Mucosa of descending colon (tissue), 3 donors: ENCODE measurements at regions not wholly inside any gene's neighbourhood (a gene's known extent, or its start where the extent isn't known, plus 50 kb on each side); places are given as distances from the start of the nearest gene placed in this dataset.
A peak's percentile ranks its signal among the peaks of the same experiment; 100 is the strongest.

Experiments
- ATAC-seq: fragments of 200-7000 bp; cut with Tn5 transposase; one replicate; pipeline ENCODE4 v1.9.1; 2020; ENCODE audit warnings: mild to moderate bottlenecking, moderate library complexity
- DNase-seq, 3 donors: peaks; one replicate each; pipeline ENCODE4 v3.0.0-alpha.2; 2020
- H3K36me3 ChIP-seq: fragments of 200-600 bp; one replicate; pipeline ENCODE4 v1.8.0; 2021; ENCODE audit warnings: low read depth, mild to moderate bottlenecking
- H3K4me1 ChIP-seq: fragments of 200-600 bp; one replicate; pipeline ENCODE4 v1.8.0; 2021; ENCODE audit warnings: low read depth, mild to moderate bottlenecking
- H3K4me3 ChIP-seq: fragments of 200-600 bp; one replicate; pipeline ENCODE4 v1.8.0; 2021; ENCODE audit warnings: mild to moderate bottlenecking
- H3K9me3 ChIP-seq: fragments of 200-600 bp; one replicate; pipeline ENCODE4 v1.8.0; 2021; ENCODE audit warnings: mild to moderate bottlenecking
- CTCF ChIP-seq: fragments of 200-600 bp; IDR thresholded peaks from one replicate; pipeline ENCODE4 v1.8.0; 2022; ENCODE audit warnings: antibody characterized with exemption, mild to moderate bottlenecking
- intact Hi-C, 2 donors: fragments of 100-400 bp; cut with DNase I in 1 of 2; cut with micrococcal nuclease in 1 of 2; formaldehyde crosslinking; loops; one replicate each; pipeline versions ENCODE4 v1.11.0 to v1.11.1; 2022; cut with DNase I, micrococcal nuclease
- donor health status: DM: no; HTN: no; CAD: no; lungs with moderate emphysema.
- donor health status: DM: no; HTN: no; CAD: no.
- donor health status: DM: no; HTN: yes; CAD: no.

GRCh38 chr9:129334105-129334935 is 156.3 kb upstream of the IER5L start:
- no peak for TF ChIP-seq CTCF
- no peak overlapping the region for H3K4me3 ChIP-seq
- no peaks in the 10 kb centered on the region for H3K36me3 ChIP-seq
- DNase-seq (peak; percentile 79 to 90 (median 80)), ATAC-seq (peak; percentile 87)
- peaks cover 27% of the 10 kb centered on the region for H3K4me1 ChIP-seq
- H3K9me3 ChIP-seq = peaks cover 6% of the 10 kb centered on the region
- intact Hi-C loops = no loop called here

GRCh38 chr9:129333617-129334104 is 155.6 kb upstream of the IER5L start:
- peaks cover 27% of the 10 kb centered on the region for H3K4me1 ChIP-seq
- intact Hi-C loops = no loop called here

GRCh38 chr9:129332581-129332980 is 154.5 kb upstream of the IER5L start:
- ATAC-seq = no peak
- no peak for TF ChIP-seq CTCF
- Histone ChIP-seq H3K9me3 (peaks cover 6% of the 10 kb centered on the region), H3K4me1 (peaks cover 27% of the 10 kb centered on the region), H3K4me3 (no peak overlapping the region), H3K36me3 (no peaks in the 10 kb centered on the region)
- intact Hi-C loops = no loop called here
- no peak for DNase-seq

More at GRCh38 chr9:129333617-129334104, 155.6 kb upstream of the IER5L start:
- TF ChIP-seq CTCF = no peak
- ATAC-seq (no peak), DNase-seq (no peak)
- Histone ChIP-seq H3K36me3 (no peaks in the 10 kb centered on the region), H3K9me3 (peaks cover 6% of the 10 kb centered on the region), H3K4me3 (no peak overlapping the region)

GRCh38 chr9:129331772-129332500 is 153.9 kb upstream of the IER5L start:
- Histone ChIP-seq H3K4me3 (no peak overlapping the region), H3K9me3 (peaks cover 6% of the 10 kb centered on the region), H3K4me1 (peaks cover 21% of the 10 kb centered on the region), H3K36me3 (no peaks in the 10 kb centered on the region)
- DNase-seq (no peak), ATAC-seq (no peak)
- no peak for TF ChIP-seq CTCF
- intact Hi-C loops = no loop called here

GRCh38 chr9:129331493-129331765 is 153.4 kb upstream of the IER5L start:
- H3K4me1 ChIP-seq = peaks cover 17% of the 10 kb centered on the region
- DNase-seq (no peak), ATAC-seq (no peak)
- H3K9me3 ChIP-seq = peaks cover 6% of the 10 kb centered on the region
- no peak for TF ChIP-seq CTCF
- intact Hi-C loops = no loop called here
- H3K36me3 ChIP-seq = no peaks in the 10 kb centered on the region
- no peak overlapping the region for H3K4me3 ChIP-seq
